Ascending aorta (tissue), 2 donors: ENCODE measurements at regions not wholly inside any gene's neighbourhood (a gene's known extent, or its start where the extent isn't known, plus 50 kb on each side); places are given as distances from the start of the nearest gene placed in this dataset.
A peak's percentile ranks its signal among the peaks of the same experiment; 100 is the strongest.
"Not testable (repeated sequence)": the region's sequence is repeated elsewhere in the genome, so short reads cannot be mapped to it uniquely, and the experiment has no call there.

Experiments
- DNase-seq, 2 donors: peaks; one replicate each; pipeline ENCODE4 v3.0.0-alpha.2; 2019; ENCODE audit warnings: low spot score in 2 of 2
- H3K27ac ChIP-seq, 2 donors: fragments of 200-600 bp; sonication (generic); one replicate each; pipeline ENCODE4 v1.5.1; 2016 to 2017; ENCODE audit warnings: mild to moderate bottlenecking in 1 of 2
- H3K27me3 ChIP-seq: fragments of 200-600 bp; sonication (generic); one replicate; pipeline ENCODE4 v1.5.1; 2017
- H3K36me3 ChIP-seq, 2 donors: fragments of 200-600 bp; sonication (generic); one replicate each; pipeline ENCODE4 v1.5.1; 2016
- H3K4me1 ChIP-seq, 2 donors: fragments of 200-600 bp; sonication (generic); one replicate each; pipeline ENCODE4 v1.5.1; 2016 to 2017; ENCODE audit warnings: mild to moderate bottlenecking in 1 of 2
- H3K4me3 ChIP-seq, 2 donors: fragments of 200-600 bp; sonication (generic); one replicate each; pipeline ENCODE4 v1.5.1; 2016 to 2017; ENCODE audit warnings: mild to moderate bottlenecking in 1 of 2
- H3K9me3 ChIP-seq, 2 donors: fragments of 200-600 bp; sonication (generic); one replicate each; pipeline ENCODE4 v1.5.1; 2016
- intact Hi-C: fragments of 100-400 bp; cut with DNase I; formaldehyde crosslinking; loops from one replicate; pipeline ENCODE4 v1.15.1; 2023
- TF ChIP-seq, protein P1 (sequence below), 3 experiments: fragments of 200-600 bp in 2 of 3; fragments of 450-650 bp in 1 of 3; sonication (generic) in 2 of 3; IDR thresholded peaks; one replicate each; pipeline ENCODE4 v1.5.1; 2016 to 2019; ENCODE audit warnings: antibody characterized with exemption in 3 of 3, mild to moderate bottlenecking in 1 of 3, moderate library complexity in 1 of 3

DNA sequence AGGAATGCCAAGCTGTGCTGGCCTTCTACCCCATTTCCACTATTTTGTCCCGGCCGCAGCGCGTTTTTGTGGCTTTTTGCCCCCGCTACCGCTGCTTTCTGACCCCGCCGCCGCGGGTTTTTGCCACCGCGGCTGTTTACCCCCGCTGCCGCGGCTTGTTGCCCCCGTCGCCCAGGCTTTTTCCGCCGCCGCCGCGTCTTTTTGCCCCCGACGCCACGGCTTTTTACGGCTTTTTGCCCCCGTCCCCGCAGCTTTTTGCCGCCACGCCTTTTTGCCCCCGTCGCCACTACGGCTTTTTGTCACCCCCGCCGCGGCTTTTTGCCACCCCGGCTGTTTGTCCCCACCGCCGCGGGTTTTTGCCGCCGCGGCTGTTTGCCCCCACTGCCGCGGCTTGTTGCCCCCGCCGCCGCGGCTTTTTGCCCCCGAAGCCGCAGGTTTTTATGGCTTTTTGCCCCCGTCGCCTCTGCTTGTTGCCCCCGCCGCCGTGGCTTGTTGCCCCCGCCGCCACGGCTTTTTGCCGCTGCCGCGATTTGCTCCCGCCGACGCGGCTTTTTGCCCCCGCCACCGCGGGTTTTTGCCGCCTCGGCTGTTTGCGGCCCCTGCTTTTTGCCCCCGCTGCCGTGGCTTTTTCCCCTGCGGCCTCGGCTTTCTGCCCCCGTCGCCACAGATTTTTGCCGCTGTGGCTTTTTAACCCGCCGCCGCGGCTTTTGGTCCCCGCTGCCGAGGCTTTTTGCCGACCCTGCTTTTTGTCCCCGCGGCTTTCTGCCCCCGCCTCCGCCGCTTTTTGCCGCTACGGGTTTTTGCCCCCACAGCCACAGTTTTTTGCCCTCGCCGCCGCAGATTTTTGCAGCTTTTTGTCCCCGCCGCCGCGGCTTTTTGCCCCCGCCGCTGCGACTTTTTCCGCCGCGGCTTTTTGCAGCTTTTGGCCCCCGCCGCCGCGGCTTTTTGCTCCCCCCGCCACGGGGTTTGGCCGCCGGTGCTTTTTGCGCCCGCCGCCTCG lies 520.4 kb upstream of the WSB1 start:
- peak in 1 of 2 donors; percentile 53 for DNase-seq
- TF ChIP-seq, protein P1, sequence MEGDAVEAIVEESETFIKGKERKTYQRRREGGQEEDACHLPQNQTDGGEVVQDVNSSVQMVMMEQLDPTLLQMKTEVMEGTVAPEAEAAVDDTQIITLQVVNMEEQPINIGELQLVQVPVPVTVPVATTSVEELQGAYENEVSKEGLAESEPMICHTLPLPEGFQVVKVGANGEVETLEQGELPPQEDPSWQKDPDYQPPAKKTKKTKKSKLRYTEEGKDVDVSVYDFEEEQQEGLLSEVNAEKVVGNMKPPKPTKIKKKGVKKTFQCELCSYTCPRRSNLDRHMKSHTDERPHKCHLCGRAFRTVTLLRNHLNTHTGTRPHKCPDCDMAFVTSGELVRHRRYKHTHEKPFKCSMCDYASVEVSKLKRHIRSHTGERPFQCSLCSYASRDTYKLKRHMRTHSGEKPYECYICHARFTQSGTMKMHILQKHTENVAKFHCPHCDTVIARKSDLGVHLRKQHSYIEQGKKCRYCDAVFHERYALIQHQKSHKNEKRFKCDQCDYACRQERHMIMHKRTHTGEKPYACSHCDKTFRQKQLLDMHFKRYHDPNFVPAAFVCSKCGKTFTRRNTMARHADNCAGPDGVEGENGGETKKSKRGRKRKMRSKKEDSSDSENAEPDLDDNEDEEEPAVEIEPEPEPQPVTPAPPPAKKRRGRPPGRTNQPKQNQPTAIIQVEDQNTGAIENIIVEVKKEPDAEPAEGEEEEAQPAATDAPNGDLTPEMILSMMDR (IDR thresholded peaks at IDR 0.05), result no peak
- Histone ChIP-seq H3K4me3 (no peak overlapping the region), H3K27ac (no peak overlapping the region), H3K9me3 (peaks cover 8 to 21% of the 10 kb centered on the region in 2 donors), H3K4me1 (no peaks in the 10 kb centered on the region), H3K27me3 (no peaks in the 10 kb centered on the region), H3K36me3 (no peaks in the 10 kb centered on the region)
- intact Hi-C loops, result loop anchor here (10.0 kb wide), 1 partner anchor 51 kb away; no protein-coding TSS in a partner anchor

GRCh38 chr17:26774291-26775218 lies 519.4 kb upstream of the WSB1 start:
- Histone ChIP-seq H3K27ac (no peak overlapping the region), H3K4me3 (no peak overlapping the region), H3K36me3 (no peaks in the 10 kb centered on the region), H3K4me1 (no peaks in the 10 kb centered on the region), H3K27me3 (no peaks in the 10 kb centered on the region), H3K9me3 (peaks cover 8 to 21% of the 10 kb centered on the region in 2 donors)
- intact Hi-C loops, result loop anchor here (10.0 kb wide), 1 partner anchor 50 kb away; no protein-coding TSS in a partner anchor
- TF ChIP-seq, protein P1 (IDR thresholded peaks at IDR 0.05), result no peak
- no peak for DNase-seq

GRCh38 chr17:26775219-26775822 lies 518.6 kb upstream of the WSB1 start:
- intact Hi-C loops, result loop anchor here (10.0 kb wide), 1 partner anchor 49 kb away; no protein-coding TSS in a partner anchor
- Histone ChIP-seq H3K4me1 (no peaks in the 10 kb centered on the region), H3K9me3 (peaks cover 8 to 21% of the 10 kb centered on the region in 2 donors), H3K36me3 (no peaks in the 10 kb centered on the region), H3K4me3 (no peak overlapping the region), H3K27me3 (no peaks in the 10 kb centered on the region), H3K27ac (no peak overlapping the region)
- DNase-seq, result no peak
- TF ChIP-seq, protein P1 (IDR thresholded peaks at IDR 0.05), result no peak

GRCh38 chr17:26780187-26780814 lies 513.6 kb upstream of the WSB1 start:
- H3K4me1 ChIP-seq, intact Hi-C loops, H3K4me3 ChIP-seq, H3K36me3 ChIP-seq, H3K27ac ChIP-seq, DNase-seq, H3K27me3 ChIP-seq: not testable (repeated sequence)
- peaks cover 6 to 22% of the 10 kb centered on the region in 2 donors for H3K9me3 ChIP-seq

DNA sequence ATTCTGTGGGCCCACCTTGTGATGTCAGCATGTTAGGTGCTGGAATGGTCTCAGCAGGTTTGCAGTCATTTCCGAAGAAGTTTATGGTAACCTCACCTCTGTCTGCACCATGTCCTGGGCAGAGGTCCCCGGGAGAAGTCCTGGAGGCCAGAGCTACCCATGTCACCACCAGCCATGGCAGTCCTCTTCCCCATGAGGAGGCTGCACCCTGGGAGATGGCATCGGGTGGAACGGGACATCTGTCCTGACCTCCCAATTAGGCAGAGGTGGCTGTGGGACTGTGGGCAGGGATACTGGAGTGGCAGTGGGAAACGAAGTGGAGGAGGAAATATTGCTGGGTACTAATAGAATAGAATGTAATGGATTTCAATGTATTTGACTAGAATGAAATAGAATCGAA lies 511.8 kb upstream of the WSB1 start:
- H3K9me3 ChIP-seq, result peaks cover 6 to 21% of the 10 kb centered on the region in 2 donors

More for the DNA sequence above, 511.8 kb upstream of the WSB1 start:
- H3K36me3 ChIP-seq, result no peaks in the 10 kb centered on the region
- H3K4me1 ChIP-seq, result no peaks in the 10 kb centered on the region
- TF ChIP-seq, protein P1 (IDR thresholded peaks at IDR 0.05), result no peak
- intact Hi-C loops, result no loop called here
- H3K4me3 ChIP-seq, result no peak overlapping the region
- peak in 1 of 2 donors; percentile 51 for DNase-seq
- H3K27ac ChIP-seq, result no peak overlapping the region
- no peaks in the 10 kb centered on the region for H3K27me3 ChIP-seq
